Bronchial epithelial cell (primary cell): ENCODE measurements at regions not wholly inside any gene's neighbourhood (a gene's known extent, or its start where the extent isn't known, plus 50 kb on each side); places are given as distances from the start of the nearest gene placed in this dataset.

Source experiments
- DNase-seq: peaks from one replicate; pipeline ENCODE4 v3.0.0-alpha.2; 2010; ENCODE audit warnings: low read depth
- FAIRE-seq: peaks from 2 replicates; lab custom pipeline; 2011; peaks lifted over from hg19 to GRCh38; lab: Jason Lieb, UNC
- H3K27me3 ChIP-seq: 2 replicates; pipeline ENCODE4 v1.5.1; 2011; ENCODE audit warnings: low read length; ENCODE audit not compliant: control insufficient read depth, insufficient read depth
- H3K36me3 ChIP-seq: 2 replicates; pipeline ENCODE4 v1.5.1; 2011; ENCODE audit warnings: low read length; ENCODE audit not compliant: control insufficient read depth, insufficient read depth
- H3K4me3 ChIP-seq: 2 replicates; pipeline ENCODE4 v1.5.1; 2011; ENCODE audit warnings: mild to moderate bottlenecking, low read depth, low read length, control low read depth
- CTCF ChIP-seq: IDR thresholded peaks from 2 replicates; pipeline ENCODE4 v1.5.1; 2011; ENCODE audit warnings: mild to moderate bottlenecking, moderate library complexity, low read length, control low read depth, inconsistent platforms; ENCODE audit not compliant: insufficient read depth, severe bottlenecking

GRCh38 chr6:47964969-47965368, 146.0 kb downstream of the PTCHD4 start:
- FAIRE-seq, result no peak
- Histone ChIP-seq H3K4me3 (no peak overlapping the region), H3K36me3 (no peaks in the 10 kb centered on the region), H3K27me3 (no peaks in the 10 kb centered on the region)
- TF ChIP-seq CTCF, result no peak
- DNase-seq, result no peak

- no peaks in the 10 kb centered on the region for H3K36me3 ChIP-seq
- FAIRE-seq (no peak), DNase-seq (peak; percentile 68)
- no peak for TF ChIP-seq CTCF
- no peak overlapping the region for H3K4me3 ChIP-seq
- H3K27me3 ChIP-seq, result no peaks in the 10 kb centered on the region
These were observed 158.4 kb downstream of the PTCHD4 start for GRCh38 chr6:47952640-47953039.

- FAIRE-seq (no peak), DNase-seq (no peak)
- Histone ChIP-seq H3K36me3 (no peaks in the 10 kb centered on the region), H3K27me3 (no peaks in the 10 kb centered on the region), H3K4me3 (no peak overlapping the region)
- TF ChIP-seq CTCF, result no peak
These were observed 163.0 kb downstream of the OPN5 start for GRCh38 chr6:47944846-47945245.

- no peak for DNase-seq
- Histone ChIP-seq H3K27me3 (no peaks in the 10 kb centered on the region), H3K36me3 (no peaks in the 10 kb centered on the region), H3K4me3 (no peak overlapping the region)
- FAIRE-seq, result peak; percentile 7
- TF ChIP-seq CTCF, result no peak
These were observed 156.6 kb downstream of the OPN5 start for GRCh38 chr6:47938405-47938804.

- DNase-seq (no peak), FAIRE-seq (no peak)
- no peak for TF ChIP-seq CTCF
- no peaks in the 10 kb centered on the region for H3K36me3 ChIP-seq
- no peaks in the 10 kb centered on the region for H3K27me3 ChIP-seq
- no peak overlapping the region for H3K4me3 ChIP-seq
These were observed 155.0 kb downstream of the OPN5 start for GRCh38 chr6:47936820-47937219.

- Histone ChIP-seq H3K4me3 (no peak overlapping the region), H3K27me3 (no peaks in the 10 kb centered on the region), H3K36me3 (no peaks in the 10 kb centered on the region)
- FAIRE-seq (no peak), DNase-seq (no peak)
- TF ChIP-seq CTCF, result no peak
These were observed 152.2 kb downstream of the OPN5 start for GRCh38 chr6:47934023-47934422.
